Stimulated activated CD4-positive, alpha-beta T cell treated with anti-CD3 and anti-CD28 coated beads, Interleukin-1b, Interleukin-23, amount 100 ng/mL, for 48 hours (primary cell): ENCODE measurements at regions not wholly inside any gene's neighbourhood (a gene's known extent, or its start where the extent isn't known, plus 50 kb on each side); places are given as distances from the start of the nearest gene placed in this dataset.

Experiments used
- DNase-seq: peaks from one replicate; pipeline ENCODE4 v3.0.0-alpha.2; 2020

DNA sequence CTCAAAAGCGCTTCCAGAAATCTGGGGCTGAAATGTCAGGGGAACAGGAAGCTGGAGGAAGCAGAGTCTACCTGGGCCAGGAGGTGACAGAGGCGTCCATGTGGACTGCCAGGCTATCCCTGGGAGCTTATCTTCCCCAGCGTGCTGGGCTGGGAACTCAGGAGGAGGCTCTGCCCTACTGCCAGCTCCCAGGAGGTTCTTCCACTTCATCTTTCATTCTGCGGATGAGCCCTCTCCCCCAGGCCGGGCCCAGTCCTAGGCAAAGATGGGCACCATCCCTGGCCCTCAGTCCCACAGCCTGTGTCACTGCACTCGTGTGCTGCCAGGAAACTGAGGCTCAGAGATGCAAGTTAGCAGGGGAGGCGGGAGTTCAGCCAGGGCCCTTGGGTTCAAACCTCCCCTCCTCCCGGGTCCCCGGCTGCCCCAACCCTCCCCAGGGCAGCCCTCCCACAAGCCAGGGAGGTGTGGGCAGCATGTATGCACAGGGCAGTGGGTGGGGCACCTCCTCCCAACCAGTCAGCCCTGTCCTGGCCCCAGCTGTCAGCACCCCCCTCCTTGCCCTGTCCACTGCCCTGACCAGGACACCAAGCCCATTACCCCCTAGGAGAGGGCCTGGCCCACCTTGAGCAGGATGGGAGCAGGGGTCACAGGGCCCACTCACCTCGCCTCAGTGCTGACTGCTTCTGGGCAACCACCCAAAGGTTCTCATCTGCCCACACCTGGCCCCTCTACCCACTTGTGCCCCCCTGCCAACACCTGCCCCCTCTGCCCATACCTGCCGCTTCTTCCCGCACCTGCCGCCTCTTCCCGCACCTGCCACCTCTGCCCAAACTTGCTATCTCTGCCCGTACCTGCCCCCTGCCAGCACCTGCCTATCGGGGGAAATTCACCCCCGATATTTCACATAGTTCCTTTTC is 226.0 kb downstream of the NPHP4 start:
- DNase-seq = no peak

DNA sequence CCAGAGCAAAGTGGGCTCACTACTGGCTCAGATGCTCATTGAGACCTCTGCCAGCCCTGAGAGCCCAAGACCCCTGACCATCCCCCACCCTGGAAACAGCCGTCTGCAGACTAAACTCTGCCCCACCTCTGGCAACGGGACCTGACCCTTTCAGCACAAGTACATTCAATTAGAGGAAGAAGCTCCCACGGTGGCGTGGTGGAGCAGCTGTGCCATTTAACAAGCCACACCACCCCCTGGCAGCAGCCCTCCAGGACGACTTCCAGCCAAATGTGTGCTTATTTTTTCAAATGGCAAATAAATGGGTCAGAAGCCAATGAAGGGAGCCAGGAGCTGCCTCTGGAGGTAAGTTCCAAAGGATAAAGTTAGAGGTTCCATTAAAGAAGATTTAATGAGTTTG is 226.7 kb downstream of the NPHP4 start:
- DNase-seq = no peak

GRCh38 chr1:5764959-5765358 is 227.3 kb downstream of the NPHP4 start:
- no peak for DNase-seq

DNA sequence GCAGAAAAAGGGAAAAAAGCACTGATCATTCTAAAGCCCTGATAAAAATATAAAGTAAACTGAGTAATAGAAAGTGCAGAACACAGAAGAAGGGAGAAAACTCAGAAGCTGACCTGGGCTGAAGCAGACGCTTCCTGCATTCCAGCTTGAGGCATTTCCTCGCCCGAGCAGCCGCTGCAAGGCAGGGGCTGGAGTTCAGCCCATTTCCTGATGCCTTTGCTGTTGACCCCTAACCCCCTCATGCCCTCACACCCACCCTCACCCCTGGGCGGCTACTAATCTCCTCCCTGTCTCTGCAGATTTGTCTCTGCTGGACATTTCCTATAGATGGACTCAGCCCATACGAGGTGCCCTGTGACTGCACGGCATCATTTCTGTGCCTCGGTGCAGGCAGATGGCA is 227.8 kb downstream of the NPHP4 start:
- no peak for DNase-seq

- DNase-seq = no peak
Observed at GRCh38 chr1:5763696-5764370, 228.4 kb downstream of the NPHP4 start.

DNA sequence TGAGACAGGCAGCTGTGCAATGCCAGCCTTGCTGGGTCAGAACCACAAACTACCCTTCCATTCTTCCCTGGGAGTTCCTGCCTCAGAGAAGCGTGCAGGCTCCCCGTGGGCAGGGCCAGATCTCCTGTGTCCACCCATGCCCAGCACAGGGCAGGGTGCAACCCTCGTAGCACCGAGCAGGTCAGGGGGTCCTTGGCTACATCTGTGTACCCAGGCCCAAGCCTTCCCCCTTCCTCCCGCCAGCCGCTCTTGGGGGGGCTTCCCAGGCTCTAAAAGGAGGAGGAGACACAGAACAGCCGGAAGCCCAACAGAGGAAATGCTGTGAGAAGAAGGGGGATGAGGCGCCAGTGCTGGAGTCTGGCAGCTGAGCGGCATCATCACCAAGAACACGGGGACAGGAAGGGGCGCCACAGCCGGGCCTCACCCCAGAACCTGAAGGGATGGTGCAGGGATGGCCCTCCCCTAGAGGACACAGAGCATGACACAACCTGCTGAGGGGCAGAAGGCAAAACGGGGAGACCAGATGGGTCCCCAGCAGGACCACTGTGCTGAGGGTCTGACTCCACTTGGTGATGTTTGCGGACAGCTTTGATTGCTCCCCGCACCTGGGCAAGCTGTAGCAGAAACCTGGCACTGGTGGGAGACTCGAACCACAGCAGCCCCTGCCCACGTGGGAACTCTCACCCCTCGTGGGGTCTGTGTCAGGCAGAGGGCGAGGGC is 233.2 kb downstream of the NPHP4 start:
- no peak for DNase-seq

DNA sequence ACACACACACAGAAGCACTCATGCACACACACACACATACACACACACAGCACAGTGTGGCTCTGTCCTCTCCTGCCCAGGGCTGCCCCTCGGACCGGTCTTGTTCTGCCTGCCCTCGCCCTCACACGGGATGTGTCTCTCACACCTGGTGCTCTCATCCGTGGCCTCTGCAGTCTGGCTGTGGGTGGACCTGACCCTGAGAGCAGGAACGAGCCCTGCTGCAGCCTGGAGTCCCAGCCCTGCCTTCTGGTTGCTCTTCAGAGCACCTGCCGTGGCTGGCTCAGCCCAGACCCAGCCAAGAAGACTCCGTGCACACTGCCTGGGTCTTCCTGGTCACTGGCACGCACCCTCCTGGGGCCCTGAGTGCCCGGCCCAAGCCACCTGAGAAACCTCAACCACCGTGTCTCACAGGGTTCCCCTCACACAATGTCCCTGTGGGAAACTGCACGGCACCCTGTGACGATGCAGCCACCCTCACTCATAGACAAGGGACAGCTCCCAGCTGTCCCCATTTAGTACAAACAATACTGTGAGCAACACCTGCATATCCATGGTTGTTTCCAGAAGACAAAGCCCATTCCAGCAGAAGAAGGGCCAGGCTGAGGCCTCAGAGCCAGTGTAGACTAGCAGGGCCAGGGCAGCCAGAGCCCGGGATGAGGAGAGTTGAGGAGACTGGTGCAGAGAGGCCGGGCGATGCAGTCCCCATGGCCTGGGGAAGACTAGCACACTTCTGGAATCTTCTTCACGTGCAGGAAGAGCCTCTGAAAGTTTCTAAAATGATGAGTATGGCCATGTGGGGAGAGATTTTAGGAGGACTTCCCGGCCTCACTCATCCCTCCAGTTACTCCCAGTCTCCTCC is 234.0 kb downstream of the NPHP4 start:
- DNase-seq = no peak

DNA sequence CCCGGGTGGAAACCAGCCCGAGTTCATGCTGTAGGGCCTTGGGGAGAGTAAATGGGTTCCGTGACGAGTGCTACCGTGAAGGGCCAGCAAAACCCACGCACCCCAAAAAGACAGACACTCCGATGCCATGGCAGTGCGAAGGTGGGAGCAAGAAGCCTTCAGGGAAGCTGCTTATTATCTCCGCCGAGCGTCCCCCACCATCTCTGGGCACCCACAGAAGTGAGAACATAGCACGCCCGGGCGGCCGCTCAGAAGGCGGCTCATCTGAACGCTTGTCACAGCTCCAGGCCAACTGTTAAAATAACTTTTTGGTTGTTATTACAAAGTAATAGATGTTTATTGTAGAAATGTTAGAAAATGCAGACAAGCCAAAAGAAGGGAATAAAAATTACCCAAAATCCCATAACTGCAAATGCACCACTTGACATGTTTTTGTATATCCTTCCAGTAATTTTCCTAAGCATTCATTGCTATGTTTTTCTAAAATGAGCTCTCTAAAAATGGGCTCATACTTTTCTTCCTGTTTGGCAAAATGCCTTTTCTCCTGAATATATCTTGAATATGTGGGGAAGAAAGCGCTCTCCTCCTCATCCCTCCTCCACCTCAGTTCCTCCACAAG is 234.9 kb downstream of the NPHP4 start:
- DNase-seq = no peak

- DNase-seq = no peak
Observed at GRCh38 chr1:5756434-5757186, 235.6 kb downstream of the NPHP4 start.

GRCh38 chr1:5755552-5756125 is 236.6 kb downstream of the NPHP4 start:
- DNase-seq = no peak

- DNase-seq = no peak
Observed at GRCh38 chr1:5754817-5755551, 237.2 kb downstream of the NPHP4 start.

DNA sequence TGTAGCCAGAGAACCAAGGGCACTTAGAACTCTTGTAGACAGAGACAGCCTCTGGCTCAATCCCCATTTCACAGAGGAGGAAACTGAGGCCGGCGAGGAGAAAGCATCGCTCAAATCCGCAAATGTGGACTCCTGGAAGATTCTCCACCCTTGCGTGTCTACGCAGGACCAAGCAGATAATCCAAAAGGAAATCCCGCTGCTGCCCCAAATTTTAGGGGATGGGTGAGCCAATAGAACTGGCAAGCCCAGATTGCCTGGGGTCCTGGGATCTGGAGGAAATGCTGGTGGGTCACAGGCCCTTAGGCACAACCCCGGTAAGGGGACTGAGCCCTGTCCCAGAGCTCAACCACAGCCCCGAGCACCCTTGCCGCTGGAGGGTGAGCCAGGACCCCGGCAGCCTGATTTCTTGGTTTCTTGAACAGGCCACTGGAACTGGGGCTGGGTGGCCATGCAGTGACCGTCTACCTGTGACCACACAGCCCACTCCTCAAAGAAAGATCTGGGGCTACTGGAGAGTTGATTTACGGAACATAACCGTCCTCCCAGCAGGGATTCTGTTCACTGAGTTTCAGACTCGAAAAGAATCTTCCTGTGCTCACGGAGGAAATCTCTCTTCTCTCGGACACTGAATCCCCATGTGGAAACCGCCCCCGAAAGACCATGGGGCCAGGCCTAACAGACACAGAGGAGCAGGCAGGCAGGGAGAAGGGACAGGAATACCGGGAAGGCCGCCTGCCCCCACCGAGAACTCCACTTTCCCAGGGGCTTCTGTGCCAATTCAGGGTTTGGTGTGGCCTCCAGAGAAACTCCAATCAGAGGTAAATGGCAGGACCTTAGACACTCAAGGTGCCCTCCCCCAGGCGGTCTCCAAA is 238.4 kb downstream of the NPHP4 start:
- DNase-seq = no peak

DNA sequence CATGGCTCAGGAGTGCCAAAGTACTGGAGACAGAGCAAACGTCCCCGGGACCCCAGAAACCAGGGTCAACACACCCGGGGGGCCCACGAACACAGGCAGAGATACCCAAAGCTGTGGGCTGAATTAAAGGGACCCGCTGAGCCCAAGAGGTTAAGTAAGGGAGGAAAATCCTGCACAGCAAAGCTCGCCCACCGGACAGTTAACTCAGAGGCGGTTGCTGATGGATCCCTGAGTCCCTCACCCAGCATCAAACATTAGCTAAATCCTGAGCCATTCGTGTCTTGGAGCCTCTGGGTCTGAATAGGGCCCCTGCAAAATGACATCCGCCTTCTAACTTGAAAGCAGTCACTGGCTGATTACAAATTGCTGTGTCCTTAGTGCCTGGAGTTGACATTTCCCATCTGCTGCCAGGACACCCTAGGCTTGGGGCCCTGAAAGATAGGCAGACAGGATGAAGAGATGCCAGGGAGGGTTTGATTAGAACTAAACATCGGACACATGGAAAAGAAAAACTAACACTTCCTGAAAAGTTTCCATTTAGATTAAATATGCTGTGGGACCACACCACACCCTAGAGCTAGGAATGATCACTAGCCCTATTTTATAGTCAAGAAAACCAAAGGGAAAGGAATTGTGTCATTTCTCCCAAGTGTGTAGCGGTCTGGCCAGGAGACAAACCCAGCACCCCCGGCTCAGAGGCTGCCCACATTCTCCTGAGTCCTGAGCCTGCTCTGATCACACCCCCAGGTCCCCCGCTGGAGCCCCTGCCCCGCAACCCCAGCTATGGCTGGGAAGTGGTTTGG is 239.3 kb downstream of the NPHP4 start:
- DNase-seq = no peak

DNA sequence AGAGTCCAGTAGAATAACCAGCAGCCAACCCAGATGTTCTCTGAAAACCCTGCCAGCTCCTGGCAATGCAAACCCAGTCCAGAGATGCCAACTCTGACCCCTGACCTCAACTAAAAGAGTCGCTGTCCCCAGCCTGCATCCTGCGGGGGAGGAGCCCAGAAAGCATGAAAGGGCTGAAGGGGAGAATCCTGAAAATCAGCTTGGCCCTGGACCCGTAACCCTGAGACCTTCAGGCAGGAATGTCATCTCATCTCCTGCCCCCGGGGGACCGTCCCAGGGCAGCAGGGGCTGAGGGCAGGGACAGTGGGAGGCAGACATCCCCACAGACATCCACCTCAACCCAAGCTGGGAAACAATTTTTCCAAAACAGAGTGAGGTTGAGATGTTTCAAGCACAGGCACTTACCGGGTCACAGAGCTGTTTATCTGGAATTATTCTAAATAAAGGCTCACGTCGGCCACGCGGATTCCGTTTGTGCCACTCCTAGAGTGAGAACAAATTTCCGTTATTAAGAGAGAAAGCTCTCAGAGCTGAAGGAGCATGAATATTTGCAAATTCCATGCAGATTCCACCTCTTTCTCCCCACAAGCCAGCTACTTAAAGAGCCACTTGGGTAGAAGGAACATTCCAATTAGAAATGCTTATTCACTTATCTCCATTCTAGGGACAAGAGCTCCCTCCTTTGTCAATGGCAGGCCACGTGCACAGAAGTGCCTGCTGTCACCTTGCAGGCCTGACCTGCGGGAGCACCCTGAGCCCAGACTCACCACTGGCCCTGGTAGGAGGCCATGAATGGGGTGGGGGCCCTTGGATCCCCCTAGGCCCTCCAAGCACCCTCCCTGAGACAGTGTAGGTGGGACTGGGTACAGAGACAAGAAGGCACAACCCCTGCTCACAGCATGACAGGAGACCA is 240.1 kb downstream of the NPHP4 start:
- no peak for DNase-seq

DNA sequence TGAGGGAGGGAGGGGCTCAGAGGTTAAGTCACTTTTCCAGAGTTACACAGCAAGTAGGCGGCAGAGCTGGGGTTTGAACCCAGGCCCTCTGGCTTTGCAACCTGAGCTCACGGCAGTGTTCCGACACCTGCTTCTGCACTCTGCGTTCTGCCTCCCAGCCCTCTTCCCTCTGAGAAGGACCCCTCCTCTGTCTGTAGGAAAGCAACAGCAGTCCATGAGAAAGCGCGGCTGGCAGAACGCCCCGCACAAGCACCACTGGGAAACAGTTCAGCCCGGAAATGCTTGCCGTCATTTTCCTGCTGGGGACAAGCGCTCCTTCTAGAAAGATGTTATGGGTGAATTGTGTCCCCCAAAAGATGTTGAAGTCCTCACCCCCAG is 241.1 kb downstream of the NPHP4 start:
- DNase-seq = no peak

DNA sequence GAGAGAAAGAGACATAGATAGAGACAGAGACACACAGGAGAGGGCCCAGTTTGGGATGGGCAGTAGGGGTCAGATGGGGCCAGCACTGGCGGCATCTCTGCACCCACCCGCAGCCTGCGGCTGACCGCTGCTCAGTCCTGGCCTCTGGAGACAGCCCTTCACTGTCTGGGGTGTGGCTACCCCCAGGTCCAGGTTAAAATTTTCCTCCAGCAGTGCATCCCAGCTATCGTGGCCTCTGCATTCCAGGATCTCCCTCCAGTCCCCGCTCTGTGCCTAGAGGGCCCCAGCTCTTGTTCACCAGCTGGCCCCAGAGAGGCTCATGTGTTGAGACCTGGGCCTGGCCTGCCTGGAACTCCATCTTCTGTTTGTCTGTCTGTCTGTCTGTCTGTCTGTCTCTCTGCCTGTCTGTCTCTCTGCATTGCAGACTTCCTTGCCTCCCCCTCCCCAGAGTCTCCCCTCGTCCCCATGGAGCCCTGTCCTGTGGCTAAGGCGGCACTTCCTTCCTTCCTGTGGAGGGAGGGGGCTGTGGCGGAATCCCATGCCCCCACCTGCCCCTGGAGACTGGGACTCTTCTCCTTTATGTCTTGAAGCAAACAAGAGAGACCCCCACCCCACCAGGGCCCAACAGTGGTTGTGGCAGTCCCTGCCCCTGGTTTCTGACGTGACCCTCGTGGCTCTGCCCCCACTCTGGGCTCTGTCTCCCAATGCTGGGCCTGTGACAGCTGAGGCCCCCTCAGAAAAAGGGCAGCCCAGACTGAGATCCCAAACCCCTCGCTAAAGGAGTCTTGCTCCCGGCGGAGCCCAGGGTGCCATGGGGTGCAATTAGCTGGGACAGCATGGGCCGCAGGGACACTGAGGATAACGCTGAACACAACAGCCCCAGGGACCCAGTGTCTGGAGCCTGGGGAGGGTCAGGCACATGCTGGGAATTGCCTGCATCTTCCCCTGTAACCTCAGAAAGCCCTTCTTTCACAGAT is 241.8 kb downstream of the NPHP4 start:
- no peak for DNase-seq
